Right kidney (tissue), 1 donor: ENCODE measurements at regions not wholly inside any gene's neighbourhood (a gene's known extent, or its start where the extent isn't known, plus 50 kb on each side); places are given as distances from the start of the nearest gene placed in this dataset.
"Not testable (repeated sequence)": the region's sequence is repeated elsewhere in the genome, so short reads cannot be mapped to it uniquely, and the experiment has no call there.

ENCODE experiments used
- DNase-seq: peaks from one replicate; pipeline ENCODE4 v3.0.0-alpha.2; 2016

- DNase-seq = no peak
These were observed 185.4 kb upstream of the SLC24A3 start for GRCh38 chr20:19026901-19027644.

- DNase-seq = no peak
These were observed 184.5 kb upstream of the SLC24A3 start for GRCh38 chr20:19027971-19028370.

- DNase-seq = no peak
These were observed 170.7 kb upstream of the SLC24A3 start for GRCh38 chr20:19041787-19042186.

GRCh38 chr20:19045371-19045770, 167.1 kb upstream of the SLC24A3 start:
- DNase-seq = no peak

GRCh38 chr20:19047040-19047950, 165.1 kb upstream of the SLC24A3 start:
- no peak for DNase-seq

- no peak for DNase-seq
These were observed 164.5 kb upstream of the SLC24A3 start for GRCh38 chr20:19047951-19048296.

- DNase-seq = no peak
These were observed 163.4 kb upstream of the SLC24A3 start for GRCh38 chr20:19048995-19049501.

GRCh38 chr20:19049514-19049913, 162.9 kb upstream of the SLC24A3 start:
- no peak for DNase-seq

- no peak for DNase-seq
These were observed 155.5 kb upstream of the SLC24A3 start for GRCh38 chr20:19056909-19057308.

- DNase-seq = not testable (repeated sequence)
These were observed 147.7 kb upstream of the SLC24A3 start for GRCh38 chr20:19064788-19065187.

GRCh38 chr20:19067986-19068385, 144.5 kb upstream of the SLC24A3 start:
- no peak for DNase-seq

GRCh38 chr20:19070026-19070425, 142.4 kb upstream of the SLC24A3 start:
- DNase-seq = no peak

- no peak for DNase-seq
These were observed 141.6 kb upstream of the SLC24A3 start for GRCh38 chr20:19070681-19071445.

GRCh38 chr20:19071446-19071725, 141.1 kb upstream of the SLC24A3 start:
- no peak for DNase-seq

GRCh38 chr20:19071902-19072498, 140.4 kb upstream of the SLC24A3 start:
- DNase-seq = no peak

GRCh38 chr20:19072988-19073387, 139.5 kb upstream of the SLC24A3 start:
- DNase-seq = no peak

- no peak for DNase-seq
These were observed 138.7 kb upstream of the SLC24A3 start for GRCh38 chr20:19073584-19074218.

GRCh38 chr20:19074356-19074755, 138.1 kb upstream of the SLC24A3 start:
- no peak for DNase-seq

GRCh38 chr20:19074828-19075516, 137.5 kb upstream of the SLC24A3 start:
- DNase-seq = no peak

GRCh38 chr20:19077370-19078220, 134.8 kb upstream of the SLC24A3 start:
- no peak for DNase-seq
